ENCODE measurements at regions not wholly inside any gene's neighbourhood (a gene's known extent, or its start where the extent isn't known, plus 50 kb on each side); places are given as distances from the start of the nearest gene placed in this dataset.
"Not testable (repeated sequence)": the region's sequence is repeated elsewhere in the genome, so short reads cannot be mapped to it uniquely, and the experiment has no call there.

- no peak for TF ChIP-seq CTCF (IDR thresholded peaks at IDR 0.05; ENCODE audit: control extremely low read depth, extremely low read depth, low read depth, missing control alignments)
- no peak for DNase-seq (ENCODE audit: extremely low spot score)
- ChIA-PET CTCF (interaction anchor here (0.8 to 2.6 kb wide), 2 partner anchors 10 to 11 kb away, joined by 3 to 9 read pairs; no protein-coding TSS in a partner anchor), POLR2A (no interaction called here)
Observed at GRCh38 chr3:65006300-65006739, 318.5 kb upstream of the ADAMTS9 start.

- CTCF ChIA-PET, result interaction anchor here (0.8 to 1.5 kb wide), 2 partner anchors 10 to 14 kb away, joined by 3 to 8 read pairs; no protein-coding TSS in a partner anchor
- DNase-seq (ENCODE audit: extremely low spot score), result no peak
- POLR2A ChIA-PET, result no interaction called here
- TF ChIP-seq CTCF (IDR thresholded peaks at IDR 0.05; ENCODE audit: control extremely low read depth, extremely low read depth, low read depth, missing control alignments), result no peak
Observed at GRCh38 chr3:65005486-65005885, 317.7 kb upstream of the ADAMTS9 start.

- POLR2A ChIA-PET, result no interaction called here
- no peak for TF ChIP-seq CTCF (IDR thresholded peaks at IDR 0.05; ENCODE audit: control extremely low read depth, extremely low read depth, low read depth, missing control alignments)
- no peak for DNase-seq (ENCODE audit: extremely low spot score)
- CTCF ChIA-PET, result interaction anchor here (0.8 to 1.5 kb wide), 2 partner anchors 9 to 15 kb away, joined by 3 to 8 read pairs; no protein-coding TSS in a partner anchor
Observed at GRCh38 chr3:65004795-65005295, 317.0 kb upstream of the ADAMTS9 start.

GRCh38 chr3:65004306-65004705 is 316.5 kb upstream of the ADAMTS9 start:
- ChIA-PET CTCF (interaction anchor here (1.5 kb wide), 1 partner anchor 9 kb away, joined by 8 read pairs; no protein-coding TSS in a partner anchor), POLR2A (no interaction called here)
- TF ChIP-seq CTCF (IDR thresholded peaks at IDR 0.05; ENCODE audit: control extremely low read depth, extremely low read depth, low read depth, missing control alignments), result no peak
- no peak for DNase-seq (ENCODE audit: extremely low spot score)

GRCh38 chr3:65001119-65001518 is 313.3 kb upstream of the ADAMTS9 start:
- DNase-seq (ENCODE audit: extremely low spot score); CTCF ChIA-PET; POLR2A ChIA-PET: not testable (repeated sequence)

- ChIA-PET CTCF (no interaction called here), POLR2A (no interaction called here)
- no peak for TF ChIP-seq CTCF (IDR thresholded peaks at IDR 0.05; ENCODE audit: control extremely low read depth, extremely low read depth, low read depth, missing control alignments)
- DNase-seq (ENCODE audit: extremely low spot score), result no peak
Observed at GRCh38 chr3:64998317-64998716, 310.5 kb upstream of the ADAMTS9 start.

GRCh38 chr3:64995857-64996551 is 308.2 kb upstream of the ADAMTS9 start:
- no peak for DNase-seq (ENCODE audit: extremely low spot score)
- no peak for TF ChIP-seq CTCF (IDR thresholded peaks at IDR 0.05; ENCODE audit: control extremely low read depth, extremely low read depth, low read depth, missing control alignments)
- ChIA-PET CTCF (interaction anchor here (1.2 to 2.4 kb wide), 4 partner anchors 9 to 54 kb away, joined by 3 to 9 read pairs (median 6); no protein-coding TSS in a partner anchor), POLR2A (no interaction called here)

Data from GM10248 (cell line).